ENCODE measurements at regions not wholly inside any gene's neighbourhood (a gene's known extent, or its start where the extent isn't known, plus 50 kb on each side); places are given as distances from the start of the nearest gene placed in this dataset.

DNA sequence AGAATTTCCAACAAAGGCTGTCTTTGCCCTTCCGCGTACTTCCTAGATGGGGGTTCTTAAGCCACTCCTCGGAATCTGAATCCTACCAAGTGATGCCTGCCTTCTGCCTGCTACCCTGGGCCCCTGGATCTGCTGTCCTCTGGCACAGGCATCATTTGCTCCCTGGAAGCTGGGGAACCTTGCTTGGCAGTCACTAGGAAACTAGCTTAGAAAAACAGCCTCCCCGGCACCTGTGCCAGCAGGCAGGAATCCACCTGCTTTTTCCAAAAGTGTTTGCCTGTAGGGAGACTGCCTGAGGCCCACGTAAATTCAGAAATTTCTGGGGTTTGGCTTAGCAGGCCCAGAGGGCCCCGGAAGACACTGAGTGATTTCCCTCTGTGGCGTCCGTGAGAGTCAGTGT, 442.4 kb downstream of the TSHZ3 start:
- TF ChIP-seq, protein P1, sequence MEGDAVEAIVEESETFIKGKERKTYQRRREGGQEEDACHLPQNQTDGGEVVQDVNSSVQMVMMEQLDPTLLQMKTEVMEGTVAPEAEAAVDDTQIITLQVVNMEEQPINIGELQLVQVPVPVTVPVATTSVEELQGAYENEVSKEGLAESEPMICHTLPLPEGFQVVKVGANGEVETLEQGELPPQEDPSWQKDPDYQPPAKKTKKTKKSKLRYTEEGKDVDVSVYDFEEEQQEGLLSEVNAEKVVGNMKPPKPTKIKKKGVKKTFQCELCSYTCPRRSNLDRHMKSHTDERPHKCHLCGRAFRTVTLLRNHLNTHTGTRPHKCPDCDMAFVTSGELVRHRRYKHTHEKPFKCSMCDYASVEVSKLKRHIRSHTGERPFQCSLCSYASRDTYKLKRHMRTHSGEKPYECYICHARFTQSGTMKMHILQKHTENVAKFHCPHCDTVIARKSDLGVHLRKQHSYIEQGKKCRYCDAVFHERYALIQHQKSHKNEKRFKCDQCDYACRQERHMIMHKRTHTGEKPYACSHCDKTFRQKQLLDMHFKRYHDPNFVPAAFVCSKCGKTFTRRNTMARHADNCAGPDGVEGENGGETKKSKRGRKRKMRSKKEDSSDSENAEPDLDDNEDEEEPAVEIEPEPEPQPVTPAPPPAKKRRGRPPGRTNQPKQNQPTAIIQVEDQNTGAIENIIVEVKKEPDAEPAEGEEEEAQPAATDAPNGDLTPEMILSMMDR (conservative IDR thresholded peaks at IDR 0.05; ENCODE audit: low read length), result no peak
- no peak for TF ChIP-seq EZH2phosphoT487 (IDR thresholded peaks at IDR 0.05; ENCODE audit: borderline replicate concordance, low read depth, low read length)
